Panc1 (cell line): ENCODE measurements at regions not wholly inside any gene's neighbourhood (a gene's known extent, or its start where the extent isn't known, plus 50 kb on each side); places are given as distances from the start of the nearest gene placed in this dataset.

Experiments used
- CTCF ChIP-seq: fragments of 450-650 bp; IDR thresholded peaks from 2 replicates; pipeline ENCODE4 v1.5.1; 2017; ENCODE audit warnings: mild to moderate bottlenecking
- POLR2AphosphoS5 ChIP-seq: IDR thresholded peaks from 2 replicates; pipeline ENCODE4 v1.6.1; 2012; ENCODE audit warnings: mild to moderate bottlenecking, low read depth, low read length, moderate library complexity
- REST ChIP-seq, 2 experiments: IDR thresholded peaks; 2 replicates each; pipeline ENCODE4 v1.6.1; 2011 to 2012; ENCODE audit warnings: low read depth in 2 of 2, control low read depth in 1 of 2, low read length in 1 of 2, mild to moderate bottlenecking in 1 of 2, moderate library complexity in 1 of 2; ENCODE audit not compliant: insufficient read depth in 1 of 2
- SIN3A ChIP-seq: IDR thresholded peaks from 2 replicates; pipeline ENCODE4 v1.6.1; 2012; ENCODE audit warnings: low read depth, mild to moderate bottlenecking, low read length, moderate library complexity, borderline replicate concordance; ENCODE audit not compliant: insufficient read depth

- TF ChIP-seq REST (IDR thresholded peaks at IDR 0.05; ENCODE audit: insufficient read depth in 1 of 2, low read depth in 2 of 2, low read length in 1 of 2) (no peak), CTCF (no peak), POLR2AphosphoS5 (no peak), SIN3A (no peak)
Measured at GRCh38 chr18:41134426-41134825, 820.6 kb upstream of the PIK3C3 start.
